PC-9 (cell line): ENCODE measurements at regions not wholly inside any gene's neighbourhood (a gene's known extent, or its start where the extent isn't known, plus 50 kb on each side); places are given as distances from the start of the nearest gene placed in this dataset.

Experiments used
- EZH2 ChIP-seq: fragments of 200-600 bp; sonication (generic); IDR thresholded peaks from 2 replicates; pipeline ENCODE4 v1.8.0; 2017; ENCODE audit warnings: antibody characterized with exemption, low read depth
- TF ChIP-seq, protein P1 (sequence below): fragments of 200-600 bp; sonication (generic); conservative IDR thresholded peaks from 2 replicates; pipeline ENCODE4 v1.6.1; 2017; ENCODE audit warnings: mixed run types, antibody characterized with exemption, mild to moderate bottlenecking, moderate library complexity

DNA sequence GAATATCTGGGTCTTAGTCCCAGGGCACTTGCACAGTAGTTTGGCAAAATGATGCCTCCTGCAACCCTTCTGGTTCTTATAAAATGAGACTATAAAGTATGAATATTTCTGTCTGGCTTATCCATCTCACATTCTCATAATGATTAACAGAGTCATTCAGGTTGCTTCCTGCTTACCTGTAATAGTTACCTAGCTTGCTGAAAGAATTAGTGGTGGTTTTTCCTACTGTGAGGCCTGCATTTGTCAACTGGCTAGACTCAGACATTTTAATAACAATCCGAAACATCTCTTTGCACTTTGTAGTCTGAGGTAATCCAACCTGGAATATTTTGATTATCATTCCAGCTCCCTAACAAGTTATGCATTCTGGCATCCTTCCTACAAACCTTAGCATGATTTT, 75.6 kb upstream of the POU1F1 start:
- TF ChIP-seq, protein P1, sequence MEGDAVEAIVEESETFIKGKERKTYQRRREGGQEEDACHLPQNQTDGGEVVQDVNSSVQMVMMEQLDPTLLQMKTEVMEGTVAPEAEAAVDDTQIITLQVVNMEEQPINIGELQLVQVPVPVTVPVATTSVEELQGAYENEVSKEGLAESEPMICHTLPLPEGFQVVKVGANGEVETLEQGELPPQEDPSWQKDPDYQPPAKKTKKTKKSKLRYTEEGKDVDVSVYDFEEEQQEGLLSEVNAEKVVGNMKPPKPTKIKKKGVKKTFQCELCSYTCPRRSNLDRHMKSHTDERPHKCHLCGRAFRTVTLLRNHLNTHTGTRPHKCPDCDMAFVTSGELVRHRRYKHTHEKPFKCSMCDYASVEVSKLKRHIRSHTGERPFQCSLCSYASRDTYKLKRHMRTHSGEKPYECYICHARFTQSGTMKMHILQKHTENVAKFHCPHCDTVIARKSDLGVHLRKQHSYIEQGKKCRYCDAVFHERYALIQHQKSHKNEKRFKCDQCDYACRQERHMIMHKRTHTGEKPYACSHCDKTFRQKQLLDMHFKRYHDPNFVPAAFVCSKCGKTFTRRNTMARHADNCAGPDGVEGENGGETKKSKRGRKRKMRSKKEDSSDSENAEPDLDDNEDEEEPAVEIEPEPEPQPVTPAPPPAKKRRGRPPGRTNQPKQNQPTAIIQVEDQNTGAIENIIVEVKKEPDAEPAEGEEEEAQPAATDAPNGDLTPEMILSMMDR, result no peak
- no peak for TF ChIP-seq EZH2
